WTC11 (cell line): ENCODE measurements at regions not wholly inside any gene's neighbourhood (a gene's known extent, or its start where the extent isn't known, plus 50 kb on each side); places are given as distances from the start of the nearest gene placed in this dataset.

ENCODE experiments used
- ATAC-seq: fragments of 200-7000 bp; cut with Tn5 transposase; 2 replicates; pipeline ENCODE4 v1.10.0; 2021; ENCODE audit warnings: mild to moderate bottlenecking, moderate library complexity
- CTCF ChIA-PET: fragments of 300-600 bp; sonication (Branson Sonifier 250); formaldehyde crosslinking; loops from one replicate; lab custom pipeline; 2021; ENCODE audit warnings: antibody characterized with exemption; lab: Charles Lee
- POLR2A ChIA-PET: fragments of 350-600 bp; sonication (Branson Sonifier 250); formaldehyde crosslinking; loops from one replicate; lab custom pipeline; 2021; ENCODE audit warnings: antibody characterized with exemption; lab: Charles Lee
- DNase-seq: peaks from one replicate; pipeline ENCODE4 v3.0.0; 2021; ENCODE audit warnings: low spot score
- H3K27ac Mint-ChIP-seq: 2 replicates; pipeline ENCODE4 v1.8.0; 2021; ENCODE audit warnings: mixed read lengths
- H3K27me3 Mint-ChIP-seq: 2 replicates; pipeline ENCODE4 v1.8.0; 2021; ENCODE audit warnings: low read depth, mild to moderate bottlenecking, moderate library complexity, mixed read lengths
- H3K36me3 Mint-ChIP-seq: 2 replicates; pipeline ENCODE4 v1.8.0; 2021; ENCODE audit warnings: mixed read lengths
- H3K4me1 Mint-ChIP-seq: 2 replicates; pipeline ENCODE4 v1.8.0; 2022; ENCODE audit warnings: mixed read lengths
- H3K4me3 Mint-ChIP-seq: 2 replicates; pipeline ENCODE4 v1.8.0; 2021; ENCODE audit warnings: mild to moderate bottlenecking, moderate library complexity, mixed read lengths
- H3K9me3 Mint-ChIP-seq: 2 replicates; pipeline ENCODE4 v1.8.0; 2021; ENCODE audit warnings: mixed read lengths
- ATF1 ChIP-seq: sonication (generic); formaldehyde crosslinking; IDR thresholded peaks from 2 replicates; pipeline ENCODE4 v1.8.1; 2023; ENCODE audit warnings: mild to moderate bottlenecking, moderate library complexity, missing genetic modification reagents
- CREB1 ChIP-seq: sonication (generic); formaldehyde crosslinking; IDR thresholded peaks from 2 replicates; pipeline ENCODE4 v1.8.0; 2023; ENCODE audit warnings: mild to moderate bottlenecking, missing genetic modification reagents
- ETV6 ChIP-seq: sonication (generic); formaldehyde crosslinking; IDR thresholded peaks from 2 replicates; pipeline ENCODE4 v1.8.1; 2022; ENCODE audit warnings: mild to moderate bottlenecking, missing genetic modification reagents
- GRHL2 ChIP-seq: fragments of 250-450 bp; sonication (Bioruptor Pico); IDR thresholded peaks from 2 replicates; pipeline ENCODE4 v1.8.0; 2022; ENCODE audit warnings: mild to moderate bottlenecking, moderate library complexity; ENCODE audit not compliant: insufficient replicate concordance, severe bottlenecking
- GTF2I ChIP-seq: fragments of 250-450 bp; sonication (Bioruptor Pico); conservative IDR thresholded peaks from 2 replicates; pipeline ENCODE4 v1.4.0; 2021; ENCODE audit warnings: mild to moderate bottlenecking
- KAT7 ChIP-seq: sonication (generic); formaldehyde crosslinking; IDR thresholded peaks from 2 replicates; pipeline ENCODE4 v1.8.1; 2023; ENCODE audit warnings: missing genetic modification reagents, mild to moderate bottlenecking, borderline replicate concordance
- NFATC4 ChIP-seq: fragments of 250-450 bp; sonication (Bioruptor Pico); IDR thresholded peaks from 2 replicates; pipeline ENCODE4 v1.9.0; 2021; ENCODE audit warnings: mild to moderate bottlenecking
- NFYB ChIP-seq: sonication (generic); formaldehyde crosslinking; conservative IDR thresholded peaks from 2 replicates; pipeline ENCODE4 v1.8.0; 2022; ENCODE audit warnings: low read depth, missing genetic modification reagents
- NR2C2 ChIP-seq: sonication (generic); formaldehyde crosslinking; IDR thresholded peaks from 2 replicates; pipeline ENCODE4 v1.8.0; 2022; ENCODE audit warnings: mild to moderate bottlenecking, missing genetic modification reagents
- RORB ChIP-seq: fragments of 250-450 bp; sonication (Bioruptor Pico); IDR thresholded peaks from 2 replicates; pipeline ENCODE4 v1.9.0; 2021; ENCODE audit warnings: mild to moderate bottlenecking
- SP1 ChIP-seq: sonication (generic); formaldehyde crosslinking; conservative IDR thresholded peaks from 2 replicates; pipeline ENCODE4 v1.8.1; 2022; ENCODE audit warnings: missing genetic modification reagents
- TCF7 ChIP-seq: sonication (generic); formaldehyde crosslinking; IDR thresholded peaks from 2 replicates; pipeline ENCODE4 v1.8.0; 2022; ENCODE audit warnings: mild to moderate bottlenecking, low read depth, missing genetic modification reagents, moderate library complexity
- ZNF219 ChIP-seq: sonication (generic); formaldehyde crosslinking; IDR thresholded peaks from 2 replicates; pipeline ENCODE4 v1.8.0; 2023; ENCODE audit warnings: missing genetic modification reagents, mild to moderate bottlenecking, borderline replicate concordance
- ZNF232 ChIP-seq: sonication (generic); formaldehyde crosslinking; IDR thresholded peaks from 2 replicates; pipeline ENCODE4 v1.8.0; 2022; ENCODE audit warnings: mild to moderate bottlenecking, missing genetic modification reagents
- ZNF263 ChIP-seq: sonication (generic); formaldehyde crosslinking; IDR thresholded peaks from 2 replicates; pipeline ENCODE4 v1.8.1; 2022; ENCODE audit warnings: low read depth, mild to moderate bottlenecking, moderate library complexity, missing genetic modification reagents
- ZNF281 ChIP-seq: sonication (generic); formaldehyde crosslinking; IDR thresholded peaks from 2 replicates; pipeline ENCODE4 v1.8.0; 2023; ENCODE audit warnings: mild to moderate bottlenecking, missing genetic modification reagents
- ZNF532 ChIP-seq: fragments of 250-450 bp; sonication (Bioruptor Pico); IDR thresholded peaks from 2 replicates; pipeline ENCODE4 v1.9.0; 2021; ENCODE audit warnings: mild to moderate bottlenecking, borderline replicate concordance
- ZNF671 ChIP-seq: fragments of 250-450 bp; sonication (Bioruptor Pico); IDR thresholded peaks from 2 replicates; pipeline ENCODE4 v1.8.0; 2021; ENCODE audit warnings: mild to moderate bottlenecking
- ZSCAN18 ChIP-seq: fragments of 250-450 bp; sonication (Bioruptor Pico); IDR thresholded peaks from 2 replicates; pipeline ENCODE4 v2.1.2; 2022; ENCODE audit warnings: mild to moderate bottlenecking, moderate library complexity
- TF ChIP-seq, protein P1 (sequence below): sonication (generic); formaldehyde crosslinking; IDR thresholded peaks from 2 replicates; pipeline ENCODE4 v1.8.1; 2023; ENCODE audit warnings: mild to moderate bottlenecking, missing genetic modification reagents
- TF ChIP-seq, protein P2 (sequence below): sonication (generic); formaldehyde crosslinking; IDR thresholded peaks from 2 replicates; pipeline ENCODE4 v1.8.1; 2022; ENCODE audit warnings: low read depth, missing genetic modification reagents, borderline replicate concordance

DNA sequence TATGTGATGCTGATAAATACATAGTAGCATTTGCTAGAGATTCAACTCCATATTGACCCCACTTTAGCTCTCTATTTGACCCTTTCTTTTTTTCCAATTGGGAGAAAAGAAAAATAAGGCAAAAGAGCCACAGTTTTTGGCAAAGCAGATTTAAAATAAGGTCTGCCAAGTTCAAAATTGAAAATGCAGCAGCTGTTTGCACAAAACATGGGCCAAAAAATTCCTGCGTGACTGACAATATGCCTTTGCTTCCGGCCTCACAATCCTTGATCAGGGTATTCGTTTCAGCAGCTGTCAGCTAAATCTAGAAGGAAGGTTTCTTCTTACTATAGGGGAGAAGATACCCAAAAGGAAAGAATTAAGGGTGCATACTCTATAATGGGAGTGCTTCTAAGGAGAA lies 563.5 kb upstream of the CCDC54 start:
- TF ChIP-seq ZNF219 (CRISPR knock-in tag) (no peak), KAT7 (CRISPR knock-in tag) (no peak)
- Mint-ChIP-seq H3K27ac (no peak overlapping the region), H3K36me3 (no peaks in the 10 kb centered on the region), H3K27me3 (no peaks in the 10 kb centered on the region), H3K4me3 (no peak overlapping the region), H3K9me3 (no peaks in the 10 kb centered on the region), H3K4me1 (peaks cover 14% of the 10 kb centered on the region)
- ATAC-seq (no peak), DNase-seq (no peak)
- CTCF ChIA-PET = no interaction called here
- POLR2A ChIA-PET = no interaction called here

DNA sequence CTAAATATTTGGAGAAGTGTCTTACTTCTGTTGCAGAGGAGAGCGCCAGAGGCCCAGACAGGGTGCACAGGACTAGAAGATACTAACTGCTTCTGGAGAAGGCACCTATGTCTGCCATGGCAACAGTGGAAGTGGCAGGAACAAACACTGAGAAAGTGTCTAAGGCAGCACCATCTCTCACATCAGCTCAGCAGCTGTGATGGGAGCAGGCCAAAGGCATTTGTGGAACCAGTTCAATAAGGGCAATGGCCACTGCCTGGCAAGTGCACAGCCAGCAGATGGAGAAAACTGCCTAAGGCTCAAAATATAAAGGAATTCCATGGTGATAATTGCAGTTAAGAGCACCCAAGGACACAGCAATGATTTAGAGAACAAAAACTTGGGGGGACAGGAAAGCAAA lies 563.0 kb upstream of the CCDC54 start:
- Mint-ChIP-seq H3K27ac (no peak overlapping the region), H3K27me3 (no peaks in the 10 kb centered on the region), H3K4me1 (peaks cover 14% of the 10 kb centered on the region), H3K4me3 (no peak overlapping the region), H3K36me3 (no peaks in the 10 kb centered on the region), H3K9me3 (no peaks in the 10 kb centered on the region)
- POLR2A ChIA-PET = no interaction called here
- no peak for TF ChIP-seq ATF1 (CRISPR knock-in tag)
- TF ChIP-seq, protein P1, sequence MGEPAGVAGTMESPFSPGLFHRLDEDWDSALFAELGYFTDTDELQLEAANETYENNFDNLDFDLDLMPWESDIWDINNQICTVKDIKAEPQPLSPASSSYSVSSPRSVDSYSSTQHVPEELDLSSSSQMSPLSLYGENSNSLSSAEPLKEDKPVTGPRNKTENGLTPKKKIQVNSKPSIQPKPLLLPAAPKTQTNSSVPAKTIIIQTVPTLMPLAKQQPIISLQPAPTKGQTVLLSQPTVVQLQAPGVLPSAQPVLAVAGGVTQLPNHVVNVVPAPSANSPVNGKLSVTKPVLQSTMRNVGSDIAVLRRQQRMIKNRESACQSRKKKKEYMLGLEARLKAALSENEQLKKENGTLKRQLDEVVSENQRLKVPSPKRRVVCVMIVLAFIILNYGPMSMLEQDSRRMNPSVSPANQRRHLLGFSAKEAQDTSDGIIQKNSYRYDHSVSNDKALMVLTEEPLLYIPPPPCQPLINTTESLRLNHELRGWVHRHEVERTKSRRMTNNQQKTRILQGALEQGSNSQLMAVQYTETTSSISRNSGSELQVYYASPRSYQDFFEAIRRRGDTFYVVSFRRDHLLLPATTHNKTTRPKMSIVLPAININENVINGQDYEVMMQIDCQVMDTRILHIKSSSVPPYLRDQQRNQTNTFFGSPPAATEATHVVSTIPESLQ (CRISPR knock-in tag) = no peak
- TF ChIP-seq ZNF671 (CRISPR knock-in tag) = no peak
- TF ChIP-seq ETV6 (CRISPR knock-in tag) = no peak
- TF ChIP-seq NFYB (CRISPR knock-in tag) = no peak
- TF ChIP-seq NFATC4 (CRISPR knock-in tag) = no peak
- no peak for TF ChIP-seq NR2C2 (CRISPR knock-in tag)
- TF ChIP-seq RORB (CRISPR knock-in tag) = no peak
- TF ChIP-seq, protein P2, sequence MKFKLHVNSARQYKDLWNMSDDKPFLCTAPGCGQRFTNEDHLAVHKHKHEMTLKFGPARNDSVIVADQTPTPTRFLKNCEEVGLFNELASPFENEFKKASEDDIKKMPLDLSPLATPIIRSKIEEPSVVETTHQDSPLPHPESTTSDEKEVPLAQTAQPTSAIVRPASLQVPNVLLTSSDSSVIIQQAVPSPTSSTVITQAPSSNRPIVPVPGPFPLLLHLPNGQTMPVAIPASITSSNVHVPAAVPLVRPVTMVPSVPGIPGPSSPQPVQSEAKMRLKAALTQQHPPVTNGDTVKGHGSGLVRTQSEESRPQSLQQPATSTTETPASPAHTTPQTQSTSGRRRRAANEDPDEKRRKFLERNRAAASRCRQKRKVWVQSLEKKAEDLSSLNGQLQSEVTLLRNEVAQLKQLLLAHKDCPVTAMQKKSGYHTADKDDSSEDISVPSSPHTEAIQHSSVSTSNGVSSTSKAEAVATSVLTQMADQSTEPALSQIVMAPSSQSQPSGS (CRISPR knock-in tag) = no peak
- no peak for TF ChIP-seq ZNF232 (CRISPR knock-in tag)
- no peak for TF ChIP-seq TCF7 (CRISPR knock-in tag)
- TF ChIP-seq ZSCAN18 (CRISPR knock-in tag) = no peak
- no peak for TF ChIP-seq GTF2I (CRISPR knock-in tag)
- no peak for ATAC-seq
- CTCF ChIA-PET = no interaction called here
- DNase-seq = no peak

DNA sequence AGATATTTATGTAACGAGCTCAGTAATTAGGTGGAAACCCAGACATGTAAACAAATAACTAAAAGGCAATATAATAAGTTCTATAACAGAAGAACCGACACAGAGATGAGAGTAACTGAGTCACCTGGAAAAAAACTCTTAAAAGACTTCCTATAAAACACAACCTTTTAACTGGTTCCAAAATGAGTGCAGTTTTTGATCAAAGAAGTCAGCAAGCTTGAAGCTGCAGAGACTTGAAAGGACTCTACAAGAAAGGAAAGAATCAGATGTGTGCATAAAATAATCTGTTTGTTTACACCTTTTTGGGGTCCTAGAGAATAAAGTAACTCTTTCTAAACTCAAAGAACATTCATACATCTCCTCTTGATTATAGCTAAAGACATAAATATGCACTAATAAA lies 560.4 kb upstream of the CCDC54 start:
- Mint-ChIP-seq H3K27me3 (no peaks in the 10 kb centered on the region), H3K4me3 (no peak overlapping the region), H3K36me3 (peaks cover 6% of the 10 kb centered on the region; the same call in 1 of the 2 replicates), H3K27ac (no peak overlapping the region), H3K9me3 (no peaks in the 10 kb centered on the region), H3K4me1 (peaks cover 19% of the 10 kb centered on the region)
- DNase-seq (no peak), ATAC-seq (no peak)
- POLR2A ChIA-PET = no interaction called here
- CTCF ChIA-PET = no interaction called here
- no peak for TF ChIP-seq ZNF532
- no peak for TF ChIP-seq ZNF281 (CRISPR knock-in tag)
- no peak for TF ChIP-seq CREB1 (CRISPR knock-in tag)
- no peak for TF ChIP-seq SP1 (CRISPR knock-in tag)
- TF ChIP-seq GRHL2 (CRISPR knock-in tag) = no peak
- no peak for TF ChIP-seq ZNF263 (CRISPR knock-in tag)
